Liver (tissue), 7 donors: ENCODE measurements at regions not wholly inside any gene's neighbourhood (a gene's known extent, or its start where the extent isn't known, plus 50 kb on each side); places are given as distances from the start of the nearest gene placed in this dataset.

ENCODE experiments used
- DNase-seq: peaks from one replicate; pipeline ENCODE4 v3.0.0-alpha.2; 2017; ENCODE audit warnings: low spot score
- H3K27ac ChIP-seq, 2 donors: one replicate each; pipeline ENCODE4 v1.7.0; 2013; ENCODE audit warnings: inconsistent platforms in 2 of 2, low read length in 2 of 2, control low read depth in 1 of 2, low read depth in 1 of 2, mild to moderate bottlenecking in 1 of 2
- H3K27me3 ChIP-seq, 4 donors: one replicate each; pipeline versions ENCODE4 v1.6.1 to v1.7.0; 2013; ENCODE audit warnings: low read length in 3 of 4, inconsistent platforms in 1 of 4, mild to moderate bottlenecking in 1 of 4, moderate library complexity in 1 of 4; ENCODE audit not compliant: control insufficient read depth in 4 of 4, insufficient read depth in 4 of 4
- H3K36me3 ChIP-seq, 4 donors: one replicate each; pipeline versions ENCODE4 v1.6.1 to v1.7.0; 2013; ENCODE audit warnings: low read length in 3 of 4, mild to moderate bottlenecking in 3 of 4, low read depth in 1 of 4, moderate library complexity in 1 of 4; ENCODE audit not compliant: control insufficient read depth in 4 of 4, insufficient read depth in 3 of 4
- H3K4me1 ChIP-seq, 4 donors: one replicate each; pipeline versions ENCODE4 v1.6.1 to v1.7.0; 2013; ENCODE audit warnings: low read length in 3 of 4, mild to moderate bottlenecking in 3 of 4, moderate library complexity in 1 of 4; ENCODE audit not compliant: control insufficient read depth in 4 of 4, insufficient read depth in 4 of 4
- H3K4me3 ChIP-seq, 3 donors: one replicate each; pipeline versions ENCODE4 v1.6.1 to v1.7.0; 2013; ENCODE audit warnings: low read length in 3 of 3, control low read depth in 1 of 3, low read depth in 1 of 3, mild to moderate bottlenecking in 1 of 3
- H3K9ac ChIP-seq, 2 donors: one replicate each; pipeline ENCODE4 v1.7.0; 2013; ENCODE audit warnings: low read length in 2 of 2, mild to moderate bottlenecking in 2 of 2, moderate library complexity in 2 of 2, control low read depth in 1 of 2, low read depth in 1 of 2
- H3K9me3 ChIP-seq, 4 donors: one replicate each; pipeline versions ENCODE4 v1.6.1 to v1.7.0; 2013; ENCODE audit warnings: low read length in 3 of 4; ENCODE audit not compliant: control insufficient read depth in 4 of 4
- ATF3 ChIP-seq: IDR thresholded peaks from 2 replicates; pipeline ENCODE4 v1.6.1; 2016; ENCODE audit warnings: antibody characterized with exemption
- FOXA1 ChIP-seq: IDR thresholded peaks from 2 replicates; pipeline ENCODE4 v1.6.1; 2016; ENCODE audit warnings: antibody characterized with exemption
- FOXA2 ChIP-seq: IDR thresholded peaks from 2 replicates; pipeline ENCODE4 v1.6.1; 2016; ENCODE audit warnings: antibody characterized with exemption
- HNF4A ChIP-seq, 2 donors: conservative IDR thresholded peaks; 2 replicates each; pipeline ENCODE4 v1.6.1; 2016; ENCODE audit warnings: antibody characterized with exemption in 2 of 2, mild to moderate bottlenecking in 2 of 2
- JUND ChIP-seq, 2 donors: IDR thresholded peaks; 2 replicates each; pipeline ENCODE4 v1.6.1; 2016; ENCODE audit warnings: antibody characterized with exemption in 2 of 2
- MAX ChIP-seq: IDR thresholded peaks from 2 replicates; pipeline ENCODE4 v1.6.1; 2016; ENCODE audit warnings: antibody characterized with exemption
- NR2F2 ChIP-seq: IDR thresholded peaks from 2 replicates; pipeline ENCODE4 v1.6.1; 2016; ENCODE audit warnings: antibody characterized with exemption
- RAD21 ChIP-seq, 2 donors: IDR thresholded peaks; 2 replicates each; pipeline ENCODE4 v1.6.1; 2016; ENCODE audit warnings: antibody characterized with exemption in 2 of 2, mild to moderate bottlenecking in 2 of 2
- REST ChIP-seq: IDR thresholded peaks from 2 replicates; pipeline ENCODE4 v1.6.1; 2016; ENCODE audit warnings: antibody characterized with exemption, mild to moderate bottlenecking
- RXRA ChIP-seq, 2 donors: IDR thresholded peaks; 2 replicates each; pipeline ENCODE4 v1.6.1; 2017 to 2018; ENCODE audit warnings: antibody characterized with exemption in 2 of 2, mild to moderate bottlenecking in 1 of 2
- SP1 ChIP-seq: IDR thresholded peaks from 2 replicates; pipeline ENCODE4 v1.6.1; 2018; ENCODE audit warnings: antibody characterized with exemption, mild to moderate bottlenecking
- TAF1 ChIP-seq: conservative IDR thresholded peaks from 2 replicates; pipeline ENCODE4 v1.6.1; 2016; ENCODE audit warnings: antibody characterized with exemption, mild to moderate bottlenecking
- WGBS: extraction: QIAGEN DNeasy Blood & Tissue Kit; methylation state at CpG from one replicate; pipeline ENCODE4 v1.1.7; 2013; 5-methylcytosine and 5-hydroxymethylcytosine counted together
- donor health status: healthy.
- donor health status: healthy.
- donor health status: healthy.
- donor health status: healthy.

- Histone ChIP-seq H3K9ac (no peak overlapping the region), H3K9me3 (no peaks in the 10 kb centered on the region), H3K27ac (no peak overlapping the region), H3K27me3 (no peaks in the 10 kb centered on the region), H3K4me1 (no peaks in the 10 kb centered on the region), H3K36me3 (no peaks in the 10 kb centered on the region), H3K4me3 (no peak overlapping the region)
- DNase-seq = no peak
- TF ChIP-seq HNF4A (conservative IDR thresholded peaks at IDR 0.05) = no peak
- TF ChIP-seq MAX = no peak
- no peak for TF ChIP-seq RXRA (IDR thresholded peaks at IDR 0.05)
- no peak for TF ChIP-seq ATF3
- TF ChIP-seq NR2F2 = no peak
These were observed 89.0 kb upstream of the UBE2E3 start for GRCh38 chr2:180891360-180891759.

- H3K9ac ChIP-seq = no peak overlapping the region
- H3K27ac ChIP-seq = no peak overlapping the region
- H3K4me3 ChIP-seq = no peak overlapping the region
- DNase-seq = no peak
- TF ChIP-seq FOXA2 = no peak
- no peak for TF ChIP-seq JUND (IDR thresholded peaks at IDR 0.05)
- no peak for TF ChIP-seq SP1
- TF ChIP-seq RAD21 (IDR thresholded peaks at IDR 0.05) = no peak
- TF ChIP-seq REST = no peak
- TF ChIP-seq ATF3 = no peak
- TF ChIP-seq NR2F2 = no peak
- no peak for TF ChIP-seq FOXA1
- no peak for TF ChIP-seq HNF4A (conservative IDR thresholded peaks at IDR 0.05)
- TF ChIP-seq TAF1 = no peak
- TF ChIP-seq MAX = no peak
- no peaks in the 10 kb centered on the region for H3K36me3 ChIP-seq
- H3K27me3 ChIP-seq = no peaks in the 10 kb centered on the region
- H3K4me1 ChIP-seq = no peaks in the 10 kb centered on the region
- H3K9me3 ChIP-seq = no peaks in the 10 kb centered on the region
- 70% methylated on average over 1 of the region's 1 CpG for WGBS
These were observed 89.6 kb upstream of the UBE2E3 start for GRCh38 chr2:180890781-180891180.

GRCh38 chr2:180882959-180883358, 97.4 kb upstream of the UBE2E3 start:
- DNase-seq = no peak
- no peak for TF ChIP-seq RXRA (IDR thresholded peaks at IDR 0.05)
- no peaks in the 10 kb centered on the region for H3K27me3 ChIP-seq

More at GRCh38 chr2:180882959-180883358, 97.4 kb upstream of the UBE2E3 start:
- Histone ChIP-seq H3K9me3 (peaks cover 0 to 3% (median under 1%) of the 10 kb centered on the region in 4 donors), H3K9ac (no peak overlapping the region), H3K4me1 (no peaks in the 10 kb centered on the region), H3K4me3 (no peak overlapping the region), H3K36me3 (no peaks in the 10 kb centered on the region), H3K27ac (no peak overlapping the region)
